HEK293 (cell line): ENCODE measurements at regions not wholly inside any gene's neighbourhood (a gene's known extent, or its start where the extent isn't known, plus 50 kb on each side); places are given as distances from the start of the nearest gene placed in this dataset.

Experiments
- CTCF ChIA-PET: fragments of 350-600 bp; formaldehyde crosslinking; extraction: SDS; loops from one replicate; lab custom pipeline; 2021; ENCODE audit warnings: antibody characterized with exemption; lab: Yijun Ruan, JAX
- POLR2A ChIA-PET: fragments of 300-600 bp; formaldehyde crosslinking; extraction: SDS; loops from one replicate; lab custom pipeline; 2020; ENCODE audit warnings: antibody characterized with exemption, inconsistent platforms; lab: Yijun Ruan, JAX
- H3K27ac ChIP-seq: fragments of 200-500 bp; sonication (Bioruptor generic); 2 replicates; pipeline ENCODE4 v1.5.1; 2014; ENCODE audit warnings: low read depth, low read length, control low read depth, inconsistent platforms; ENCODE audit errors: extremely low read depth
- H3K36me3 ChIP-seq, 2 experiments: fragments of 200-500 bp in 1 of 2; sonication (Bioruptor generic) in 1 of 2; 1 replicate in 1 of 2; 2 replicates in 1 of 2; pipeline ENCODE4 v1.5.1; 2014 to 2017; ENCODE audit warnings: inconsistent platforms in 2 of 2, low read length in 2 of 2; ENCODE audit not compliant: control insufficient read depth in 2 of 2, insufficient read depth in 1 of 2
- H3K4me1 ChIP-seq: fragments of 200-500 bp; sonication (Bioruptor generic); 2 replicates; pipeline ENCODE4 v1.5.1; 2014; ENCODE audit warnings: mild to moderate bottlenecking, low read length, inconsistent platforms; ENCODE audit not compliant: control insufficient read depth, insufficient read depth
- H3K4me3 ChIP-seq: 2 replicates; pipeline ENCODE4 v1.5.1; 2011; ENCODE audit warnings: low read depth, mild to moderate bottlenecking, control low read depth, low read length, moderate library complexity
- H3K9me3 ChIP-seq: fragments of 200-500 bp; sonication (Bioruptor generic); 2 replicates; pipeline ENCODE4 v1.5.1; 2014; ENCODE audit warnings: low read depth, low read length, inconsistent platforms; ENCODE audit not compliant: control insufficient read depth, insufficient read depth
- EGR2 ChIP-seq: fragments of 450-650 bp; formaldehyde crosslinking; IDR thresholded peaks from 2 replicates; pipeline ENCODE4 v1.5.1; 2016; ENCODE audit warnings: low read depth, missing biosample characterization, missing genetic modification characterization
- ELK4 ChIP-seq: IDR thresholded peaks from 2 replicates; pipeline ENCODE4 v1.6.1; 2011; ENCODE audit warnings: mild to moderate bottlenecking, low read depth, low read length, borderline replicate concordance
- GLI4 ChIP-seq: fragments of 450-650 bp; formaldehyde crosslinking; IDR thresholded peaks from 2 replicates; pipeline ENCODE4 v1.5.1; 2016; ENCODE audit warnings: missing biosample characterization, missing genetic modification characterization
- KLF8 ChIP-seq: fragments of 450-650 bp; formaldehyde crosslinking; IDR thresholded peaks from 2 replicates; pipeline ENCODE4 v1.5.1; 2016; ENCODE audit warnings: missing biosample characterization, missing genetic modification characterization
- OSR2 ChIP-seq: fragments of 450-650 bp; formaldehyde crosslinking; IDR thresholded peaks from 2 replicates; pipeline ENCODE4 v1.5.1; 2016; ENCODE audit warnings: missing biosample characterization, missing genetic modification characterization
- PBX3 ChIP-seq: sonication (generic); formaldehyde crosslinking; IDR thresholded peaks from 2 replicates; pipeline ENCODE4 v1.8.1; 2022; ENCODE audit warnings: mild to moderate bottlenecking, moderate library complexity, missing genetic modification reagents
- TCF7L2 ChIP-seq: IDR thresholded peaks from 2 replicates; pipeline ENCODE4 v1.6.1; 2011; ENCODE audit warnings: low read depth, mild to moderate bottlenecking, inconsistent platforms, low read length, moderate library complexity, borderline replicate concordance
- TRIM28 ChIP-seq: IDR thresholded peaks from 2 replicates; pipeline ENCODE4 v1.6.1; 2011; ENCODE audit warnings: low read length, control low read depth, borderline replicate concordance
- ZFHX2 ChIP-seq: fragments of 450-650 bp; formaldehyde crosslinking; conservative IDR thresholded peaks from 2 replicates; pipeline ENCODE4 v1.5.1; 2016; ENCODE audit warnings: missing biosample characterization, missing genetic modification characterization
- ZFP37 ChIP-seq: fragments of 450-650 bp; formaldehyde crosslinking; IDR thresholded peaks from 2 replicates; pipeline ENCODE4 v1.5.1; 2016; ENCODE audit warnings: missing biosample characterization, missing genetic modification characterization
- ZNF132 ChIP-seq: fragments of 450-650 bp; formaldehyde crosslinking; IDR thresholded peaks from 2 replicates; pipeline ENCODE4 v1.5.1; 2017; ENCODE audit warnings: missing biosample characterization, missing genetic modification characterization, borderline replicate concordance
- ZNF155 ChIP-seq: fragments of 450-650 bp; formaldehyde crosslinking; IDR thresholded peaks from 2 replicates; pipeline ENCODE4 v1.5.1; 2016; ENCODE audit warnings: missing biosample characterization, missing genetic modification characterization
- ZNF157 ChIP-seq: fragments of 450-650 bp; formaldehyde crosslinking; IDR thresholded peaks from 2 replicates; pipeline ENCODE4 v1.5.1; 2016; ENCODE audit warnings: missing biosample characterization, missing genetic modification characterization
- ZNF239 ChIP-seq: fragments of 450-650 bp; formaldehyde crosslinking; IDR thresholded peaks from 2 replicates; pipeline ENCODE4 v1.5.1; 2016; ENCODE audit warnings: missing biosample characterization, missing genetic modification characterization
- ZNF423 ChIP-seq: fragments of 450-650 bp; formaldehyde crosslinking; IDR thresholded peaks from 2 replicates; pipeline ENCODE4 v1.5.1; 2016; ENCODE audit warnings: missing biosample characterization, missing genetic modification characterization
- ZNF433 ChIP-seq: fragments of 450-650 bp; formaldehyde crosslinking; IDR thresholded peaks from 2 replicates; pipeline ENCODE4 v1.5.1; 2016; ENCODE audit warnings: missing biosample characterization, missing genetic modification characterization, low read depth
- ZNF600 ChIP-seq: fragments of 450-650 bp; formaldehyde crosslinking; IDR thresholded peaks from 2 replicates; pipeline ENCODE4 v1.5.1; 2016; ENCODE audit warnings: missing biosample characterization, missing genetic modification characterization
- ZNF623 ChIP-seq: fragments of 450-650 bp; formaldehyde crosslinking; IDR thresholded peaks from 2 replicates; pipeline ENCODE4 v1.5.1; 2016; ENCODE audit warnings: missing biosample characterization, missing genetic modification characterization
- ZNF830 ChIP-seq: fragments of 450-650 bp; IDR thresholded peaks from 2 replicates; pipeline ENCODE4 v1.5.0; 2018; ENCODE audit warnings: missing biosample characterization, missing genetic modification characterization, low read depth, mild to moderate bottlenecking, moderate library complexity
- TF ChIP-seq, protein P1 (sequence below): fragments of 450-650 bp; formaldehyde crosslinking; IDR thresholded peaks from 2 replicates; pipeline ENCODE4 v1.5.0; 2017; ENCODE audit warnings: missing biosample characterization, missing genetic modification characterization, borderline replicate concordance
- TF ChIP-seq, protein P2 (sequence below): fragments of 450-650 bp; formaldehyde crosslinking; IDR thresholded peaks from 2 replicates; pipeline ENCODE4 v1.5.1; 2016; ENCODE audit warnings: missing biosample characterization, missing genetic modification characterization
- TF ChIP-seq, protein P3 (sequence below): fragments of 450-650 bp; formaldehyde crosslinking; IDR thresholded peaks from 2 replicates; pipeline ENCODE4 v1.5.1; 2016; ENCODE audit warnings: missing biosample characterization, missing genetic modification characterization, low read depth
- TF ChIP-seq, protein P4 (sequence below): fragments of 450-650 bp; formaldehyde crosslinking; IDR thresholded peaks from 2 replicates; pipeline ENCODE4 v1.5.1; 2016; ENCODE audit warnings: missing biosample characterization, missing genetic modification characterization

- POLR2A ChIA-PET, result no interaction called here
- TF ChIP-seq ZNF433 (tag by site-specific recombination), result no peak
- TF ChIP-seq OSR2 (tag by site-specific recombination), result no peak
- no peak for TF ChIP-seq ZNF423 (tag by site-specific recombination)
- TF ChIP-seq, protein P1, sequence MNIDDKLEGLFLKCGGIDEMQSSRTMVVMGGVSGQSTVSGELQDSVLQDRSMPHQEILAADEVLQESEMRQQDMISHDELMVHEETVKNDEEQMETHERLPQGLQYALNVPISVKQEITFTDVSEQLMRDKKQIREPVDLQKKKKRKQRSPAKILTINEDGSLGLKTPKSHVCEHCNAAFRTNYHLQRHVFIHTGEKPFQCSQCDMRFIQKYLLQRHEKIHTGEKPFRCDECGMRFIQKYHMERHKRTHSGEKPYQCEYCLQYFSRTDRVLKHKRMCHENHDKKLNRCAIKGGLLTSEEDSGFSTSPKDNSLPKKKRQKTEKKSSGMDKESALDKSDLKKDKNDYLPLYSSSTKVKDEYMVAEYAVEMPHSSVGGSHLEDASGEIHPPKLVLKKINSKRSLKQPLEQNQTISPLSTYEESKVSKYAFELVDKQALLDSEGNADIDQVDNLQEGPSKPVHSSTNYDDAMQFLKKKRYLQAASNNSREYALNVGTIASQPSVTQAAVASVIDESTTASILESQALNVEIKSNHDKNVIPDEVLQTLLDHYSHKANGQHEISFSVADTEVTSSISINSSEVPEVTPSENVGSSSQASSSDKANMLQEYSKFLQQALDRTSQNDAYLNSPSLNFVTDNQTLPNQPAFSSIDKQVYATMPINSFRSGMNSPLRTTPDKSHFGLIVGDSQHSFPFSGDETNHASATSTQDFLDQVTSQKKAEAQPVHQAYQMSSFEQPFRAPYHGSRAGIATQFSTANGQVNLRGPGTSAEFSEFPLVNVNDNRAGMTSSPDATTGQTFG (tag by site-specific recombination), result no peak
- TF ChIP-seq TRIM28, result no peak
- TF ChIP-seq, protein P2, sequence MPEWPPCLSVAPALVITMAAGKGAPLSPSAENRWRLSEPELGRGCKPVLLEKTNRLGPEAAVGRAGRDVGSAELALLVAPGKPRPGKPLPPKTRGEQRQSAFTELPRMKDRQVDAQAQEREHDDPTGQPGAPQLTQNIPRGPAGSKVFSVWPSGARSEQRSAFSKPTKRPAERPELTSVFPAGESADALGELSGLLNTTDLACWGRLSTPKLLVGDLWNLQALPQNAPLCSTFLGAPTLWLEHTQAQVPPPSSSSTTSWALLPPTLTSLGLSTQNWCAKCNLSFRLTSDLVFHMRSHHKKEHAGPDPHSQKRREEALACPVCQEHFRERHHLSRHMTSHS (tag by site-specific recombination), result no peak
- Histone ChIP-seq H3K36me3 (no peaks in the 10 kb centered on the region), H3K4me3 (no peak overlapping the region), H3K27ac (no peak overlapping the region), H3K9me3 (no peaks in the 10 kb centered on the region), H3K4me1 (no peaks in the 10 kb centered on the region)
- CTCF ChIA-PET, result no interaction called here
Measured at GRCh38 chrX:147850875-147851274, 60.8 kb upstream of the FMR1 start.

DNA sequence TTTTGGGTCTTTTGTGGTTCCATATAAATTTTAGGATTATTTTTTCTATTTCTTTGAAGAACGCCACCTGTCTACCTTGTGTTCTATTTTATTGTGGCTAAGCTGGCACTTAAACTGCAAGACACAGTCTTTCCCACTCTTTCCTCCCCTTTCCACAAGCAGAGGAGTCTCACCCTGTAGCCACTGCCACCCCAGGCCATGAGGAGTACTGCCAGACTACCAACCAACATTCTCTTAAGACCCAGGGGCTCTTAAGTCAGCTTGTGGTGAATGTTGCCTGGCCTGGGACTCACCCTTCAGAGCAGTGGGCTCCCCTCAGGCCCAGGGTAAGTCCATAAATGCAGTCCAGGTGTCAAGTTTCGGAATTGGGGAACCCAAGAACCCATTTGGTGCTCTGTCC is 58.0 kb upstream of the FMR1 start:
- POLR2A ChIA-PET, result no interaction called here
- no peak overlapping the region for H3K27ac ChIP-seq

GRCh38 chrX:147859666-147860065 is 52.1 kb upstream of the FMR1 start:
- TF ChIP-seq ZNF623 (tag by site-specific recombination), result no peak
- TF ChIP-seq ZNF239 (tag by site-specific recombination), result no peak
- no peak for TF ChIP-seq TCF7L2
- no peak for TF ChIP-seq ZNF132 (tag by site-specific recombination)
- no peak for TF ChIP-seq ZNF830 (tag by site-specific recombination)
- TF ChIP-seq ZNF157 (tag by site-specific recombination), result no peak
- TF ChIP-seq, protein P3, sequence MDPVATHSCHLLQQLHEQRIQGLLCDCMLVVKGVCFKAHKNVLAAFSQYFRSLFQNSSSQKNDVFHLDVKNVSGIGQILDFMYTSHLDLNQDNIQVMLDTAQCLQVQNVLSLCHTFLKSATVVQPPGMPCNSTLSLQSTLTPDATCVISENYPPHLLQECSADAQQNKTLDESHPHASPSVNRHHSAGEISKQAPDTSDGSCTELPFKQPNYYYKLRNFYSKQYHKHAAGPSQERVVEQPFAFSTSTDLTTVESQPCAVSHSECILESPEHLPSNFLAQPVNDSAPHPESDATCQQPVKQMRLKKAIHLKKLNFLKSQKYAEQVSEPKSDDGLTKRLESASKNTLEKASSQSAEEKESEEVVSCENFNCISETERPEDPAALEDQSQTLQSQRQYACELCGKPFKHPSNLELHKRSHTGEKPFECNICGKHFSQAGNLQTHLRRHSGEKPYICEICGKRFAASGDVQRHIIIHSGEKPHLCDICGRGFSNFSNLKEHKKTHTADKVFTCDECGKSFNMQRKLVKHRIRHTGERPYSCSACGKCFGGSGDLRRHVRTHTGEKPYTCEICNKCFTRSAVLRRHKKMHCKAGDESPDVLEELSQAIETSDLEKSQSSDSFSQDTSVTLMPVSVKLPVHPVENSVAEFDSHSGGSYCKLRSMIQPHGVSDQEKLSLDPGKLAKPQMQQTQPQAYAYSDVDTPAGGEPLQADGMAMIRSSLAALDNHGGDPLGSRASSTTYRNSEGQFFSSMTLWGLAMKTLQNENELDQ (tag by site-specific recombination), result no peak
- TF ChIP-seq, protein P4, sequence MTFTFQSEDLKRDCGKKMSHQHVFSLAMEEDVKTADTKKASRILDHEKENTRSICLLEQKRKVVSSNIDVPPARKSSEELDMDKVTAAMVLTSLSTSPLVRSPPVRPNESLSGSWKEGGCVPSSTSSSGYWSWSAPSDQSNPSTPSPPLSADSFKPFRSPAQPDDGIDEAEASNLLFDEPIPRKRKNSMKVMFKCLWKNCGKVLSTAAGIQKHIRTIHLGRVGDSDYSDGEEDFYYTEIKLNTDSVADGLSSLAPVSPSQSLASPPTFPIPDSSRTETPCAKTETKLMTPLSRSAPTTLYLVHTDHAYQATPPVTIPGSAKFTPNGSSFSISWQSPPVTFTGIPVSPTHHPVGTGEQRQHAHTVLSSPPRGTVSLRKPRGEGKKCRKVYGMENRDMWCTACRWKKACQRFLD (tag by site-specific recombination), result no peak
- TF ChIP-seq KLF8 (tag by site-specific recombination), result no peak
- TF ChIP-seq GLI4 (tag by site-specific recombination), result no peak
- no peak for TF ChIP-seq ELK4
- no peak for TF ChIP-seq ZNF600 (tag by site-specific recombination)
- TF ChIP-seq ZFP37 (tag by site-specific recombination), result no peak
- TF ChIP-seq ZFHX2, result no peak
- TF ChIP-seq ZNF155 (tag by site-specific recombination), result no peak
- TF ChIP-seq EGR2 (tag by site-specific recombination), result no peak
- no peak for TF ChIP-seq PBX3
- Histone ChIP-seq H3K9me3 (no peaks in the 10 kb centered on the region), H3K36me3 (no peaks in the 10 kb centered on the region), H3K4me1 (no peaks in the 10 kb centered on the region), H3K27ac (no peak overlapping the region), H3K4me3 (no peak overlapping the region)
- ChIA-PET POLR2A (no interaction called here), CTCF (no interaction called here)

More for the DNA sequence above, 58.0 kb upstream of the FMR1 start:
- Histone ChIP-seq H3K4me3 (no peak overlapping the region), H3K4me1 (no peaks in the 10 kb centered on the region), H3K9me3 (no peaks in the 10 kb centered on the region), H3K36me3 (no peaks in the 10 kb centered on the region)
- CTCF ChIA-PET, result interaction anchor here (0.6 to 0.7 kb wide), 2 partner anchors 32 to 892 kb away, joined by 3 read pairs; no protein-coding TSS in a partner anchor
- TF ChIP-seq KLF8 (tag by site-specific recombination), result no peak
